Superior temporal gyrus (tissue), 1 donor: ENCODE measurements at regions not wholly inside any gene's neighbourhood (a gene's known extent, or its start where the extent isn't known, plus 50 kb on each side); places are given as distances from the start of the nearest gene placed in this dataset.

ENCODE experiments used
- DNase-seq: peaks from one replicate; pipeline ENCODE4 v3.0.0-alpha.2; 2016; ENCODE audit errors: extremely low spot score

DNA sequence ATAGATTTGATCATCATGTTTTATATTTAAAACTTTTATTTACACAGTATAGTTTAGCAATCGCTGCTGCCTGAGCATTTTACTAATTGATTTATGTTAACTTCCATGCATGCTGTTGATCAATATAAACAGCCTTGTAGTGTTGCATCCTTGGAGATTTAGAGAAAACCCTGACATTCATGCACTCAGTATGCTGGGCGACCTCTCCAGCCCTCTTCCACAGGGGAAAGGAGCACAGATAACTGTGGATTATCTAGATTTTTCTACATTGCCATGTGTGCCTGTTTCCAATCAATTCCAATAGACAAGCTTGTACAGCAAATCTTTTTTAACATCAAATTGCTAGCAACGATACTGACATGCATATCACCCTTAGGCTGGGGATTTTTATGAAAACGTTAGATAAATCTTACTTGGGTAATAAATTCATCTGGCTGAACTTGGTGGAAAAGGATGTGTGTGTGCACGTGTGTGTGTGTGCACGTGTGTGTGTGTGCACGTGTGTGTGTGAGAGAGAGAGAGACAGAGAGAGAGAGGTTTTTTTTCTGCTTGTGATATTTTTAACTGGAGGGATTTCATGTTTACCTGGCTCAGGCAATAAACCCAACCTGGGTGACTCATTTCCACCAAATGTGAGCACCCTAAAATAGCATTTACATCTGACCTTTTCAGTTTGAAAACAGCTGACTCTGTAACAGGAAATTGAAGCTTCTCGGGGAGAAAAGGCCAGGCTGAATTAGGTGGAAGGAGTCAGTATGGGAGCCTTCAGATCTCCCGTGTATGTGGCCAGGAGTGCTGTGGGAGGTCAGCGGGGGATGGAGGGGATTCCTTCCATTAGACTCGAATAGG is 339.8 kb downstream of the PRDM2 start:
- no peak for DNase-seq

- DNase-seq: no peak
Observed at GRCh38 chr1:14049965-14050364, 350.0 kb downstream of the PRDM2 start.

- peak; percentile 38 for DNase-seq
Observed at GRCh38 chr1:14055442-14056223, 355.6 kb downstream of the PRDM2 start.

DNA sequence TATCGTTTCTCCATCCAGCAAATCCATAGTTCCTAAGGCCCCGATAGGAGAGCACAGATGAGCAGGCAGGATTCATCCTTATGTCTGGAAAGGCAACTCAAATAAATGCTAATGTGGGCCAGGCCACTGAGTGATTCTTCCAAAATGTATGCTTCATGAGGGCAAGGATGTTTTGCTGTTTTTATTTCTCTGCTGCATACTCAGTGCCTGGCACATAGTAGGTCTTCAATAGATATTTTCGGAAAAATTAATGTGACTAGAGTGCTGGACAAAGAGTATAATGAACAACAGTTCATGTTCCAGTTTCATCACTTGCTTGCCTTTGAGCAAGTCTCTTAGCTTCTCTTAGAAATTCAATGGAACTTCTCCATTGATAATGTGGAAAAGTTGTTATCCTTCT is 357.7 kb downstream of the PRDM2 start:
- no peak for DNase-seq

DNA sequence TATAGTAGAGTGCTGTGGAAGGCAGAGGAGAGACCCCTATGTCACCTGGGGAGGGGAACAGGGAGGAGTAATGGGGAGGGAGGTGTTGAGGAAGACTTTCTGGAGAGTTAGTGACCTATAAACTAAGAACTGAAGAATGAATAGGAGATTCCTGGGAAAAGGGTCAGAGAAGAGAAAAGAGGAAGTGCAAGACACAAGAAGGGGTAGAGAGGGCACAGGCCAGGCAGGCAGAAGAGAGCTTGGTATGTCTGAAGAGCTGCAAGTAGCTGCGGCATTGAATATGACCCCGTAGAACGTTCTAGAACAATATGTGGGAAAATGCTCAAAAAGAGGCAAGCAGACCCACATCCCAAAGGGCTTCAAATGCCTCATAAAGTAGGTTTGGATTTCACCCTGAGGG is 361.2 kb downstream of the PRDM2 start:
- DNase-seq: no peak

- no peak for DNase-seq
Observed at GRCh38 chr1:14061722-14062121, 361.7 kb downstream of the PRDM2 start.

GRCh38 chr1:14062669-14063068 is 362.7 kb downstream of the PRDM2 start:
- DNase-seq: no peak

GRCh38 chr1:14064649-14065442 is 364.9 kb downstream of the PRDM2 start:
- no peak for DNase-seq

- no peak for DNase-seq
Observed at GRCh38 chr1:14065486-14065885, 365.5 kb downstream of the PRDM2 start.

- no peak for DNase-seq
Observed at GRCh38 chr1:14067036-14067435, 367.0 kb downstream of the PRDM2 start.

DNA sequence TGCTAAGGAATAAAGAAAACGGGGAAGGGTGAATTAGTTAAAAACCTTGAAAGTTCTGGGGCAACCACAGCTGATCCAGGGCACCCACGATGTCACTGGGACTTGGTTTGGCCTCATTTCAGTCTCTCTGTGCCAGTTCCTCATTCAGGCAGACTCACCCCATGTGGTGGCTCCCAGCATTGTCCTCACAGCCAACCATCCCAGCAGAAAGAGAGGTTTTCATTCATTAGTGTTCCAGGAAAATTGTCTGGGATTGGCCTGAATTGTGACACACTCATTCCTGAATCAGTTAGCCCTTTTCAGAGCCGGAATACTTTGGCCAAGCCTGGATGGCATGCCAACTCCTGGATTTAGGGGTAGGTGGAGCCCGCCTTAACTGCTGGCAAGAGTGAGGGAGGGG is 367.7 kb downstream of the PRDM2 start:
- DNase-seq: peak; percentile 19

GRCh38 chr1:14071581-14071980 is 371.6 kb downstream of the PRDM2 start:
- no peak for DNase-seq

- DNase-seq: no peak
Observed at GRCh38 chr1:14080653-14081052, 380.7 kb downstream of the PRDM2 start.

GRCh38 chr1:14082331-14082730 is 382.3 kb downstream of the PRDM2 start:
- no peak for DNase-seq

DNA sequence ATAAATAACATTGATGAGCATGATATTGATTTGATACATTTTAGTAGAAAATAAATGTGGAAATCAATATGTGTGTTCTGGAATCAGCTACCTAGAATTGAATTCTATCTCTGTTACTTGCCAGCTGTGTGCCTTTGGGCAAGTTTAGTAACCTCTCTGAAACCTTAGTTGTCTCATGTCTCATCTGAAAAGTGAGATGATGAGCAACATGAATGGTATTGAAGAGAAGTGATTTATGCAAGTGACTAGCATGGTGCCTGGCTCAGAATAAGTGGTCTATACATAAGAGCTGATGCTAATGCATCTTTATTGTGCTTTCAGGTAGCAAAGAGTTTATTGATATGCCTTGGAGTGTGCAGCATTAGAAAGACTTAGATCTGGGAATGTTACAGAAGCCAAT is 383.3 kb downstream of the PRDM2 start:
- DNase-seq: no peak

GRCh38 chr1:14083706-14084105 is 383.7 kb downstream of the PRDM2 start:
- no peak for DNase-seq

DNA sequence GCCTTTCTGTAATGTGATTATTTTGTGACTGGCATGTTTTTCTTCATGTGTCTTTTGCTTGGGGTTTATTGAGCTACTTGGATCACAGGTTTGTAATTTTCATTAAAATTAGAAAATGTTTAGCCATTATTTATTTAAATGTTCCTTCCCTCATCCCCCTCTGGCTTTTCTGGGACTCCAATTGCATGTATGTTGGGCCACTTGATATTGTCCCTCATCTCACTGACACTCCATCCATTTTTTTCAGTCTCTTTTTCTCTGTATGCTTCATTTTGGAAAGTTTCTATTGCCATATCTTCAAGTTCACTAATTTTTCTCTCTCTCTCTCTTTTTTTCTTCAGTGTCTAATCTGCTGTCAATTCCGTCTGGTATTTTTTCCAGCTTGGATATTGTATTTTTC is 390.1 kb downstream of the PRDM2 start:
- no peak for DNase-seq

DNA sequence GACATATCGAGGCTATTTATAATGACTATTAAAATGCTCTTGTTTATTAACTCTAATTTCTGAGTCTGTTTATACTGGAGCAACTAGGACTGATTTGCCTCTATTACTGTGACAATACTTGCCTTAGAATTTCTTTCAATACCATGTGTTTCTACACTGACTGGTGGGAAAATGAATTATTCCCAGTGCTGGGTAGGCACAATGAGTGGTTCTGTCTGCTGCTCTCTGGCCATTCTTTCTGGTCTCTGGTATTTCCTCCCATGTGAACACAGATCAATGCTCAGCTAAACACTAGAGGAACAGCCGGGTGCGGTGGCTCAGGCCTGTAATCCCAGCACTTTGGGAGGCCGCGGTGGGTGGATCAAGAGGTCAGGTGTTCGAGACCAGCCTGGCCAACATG is 390.5 kb downstream of the PRDM2 start:
- DNase-seq: no peak

- DNase-seq: peak; percentile 73
Observed at GRCh38 chr1:14094611-14095400, 394.8 kb downstream of the PRDM2 start.

GRCh38 chr1:14098294-14098913 is 398.4 kb downstream of the PRDM2 start:
- no peak for DNase-seq

GRCh38 chr1:14100444-14100843 is 400.5 kb downstream of the PRDM2 start:
- DNase-seq: no peak
